GM12878 (cell line): ENCODE measurements at regions not wholly inside any gene's neighbourhood (a gene's known extent, or its start where the extent isn't known, plus 50 kb on each side); places are given as distances from the start of the nearest gene placed in this dataset.

ENCODE experiments used
- JUNB ChIP-seq: IDR thresholded peaks from 2 replicates; pipeline ENCODE4 v1.6.1; 2016; ENCODE audit warnings: antibody characterized with exemption, mild to moderate bottlenecking
- SIN3A ChIP-seq: IDR thresholded peaks from 2 replicates; pipeline ENCODE4 v1.6.1; 2012; ENCODE audit warnings: low read depth, low read length, improper control_type of control experiment
- TF ChIP-seq, protein P1 (sequence below), 3 experiments: IDR thresholded peaks in 2 of 3; conservative IDR thresholded peaks in 1 of 3; 2 replicates each; pipeline ENCODE4 v1.5.1; 2011; ENCODE audit warnings: low read depth in 3 of 3, low read length in 3 of 3, mild to moderate bottlenecking in 3 of 3, control low read depth in 2 of 3, moderate library complexity in 2 of 3, inconsistent platforms in 1 of 3, mixed read lengths in 1 of 3; ENCODE audit not compliant: control insufficient read depth in 2 of 3, insufficient read depth in 1 of 3; ENCODE audit errors: extremely low read depth in 1 of 3

DNA sequence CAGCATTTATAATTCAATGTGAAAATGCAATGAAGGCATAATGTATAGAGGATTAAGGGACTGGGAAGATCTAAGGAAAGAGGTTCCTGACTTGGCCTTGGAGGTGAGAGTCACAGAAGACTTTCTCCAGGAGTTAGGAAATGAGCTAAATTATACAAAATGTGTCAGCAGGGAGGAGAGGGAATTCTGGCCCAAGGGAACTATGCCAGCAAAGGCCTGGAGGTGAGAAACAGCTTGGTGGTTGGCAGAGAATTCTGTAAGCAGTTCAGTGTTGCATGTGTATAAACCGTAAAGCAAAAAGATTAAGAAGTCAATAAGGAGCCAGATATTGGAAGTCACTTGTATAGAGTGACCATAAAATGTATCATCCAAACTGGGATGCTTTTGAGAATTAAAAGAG is 142.2 kb upstream of the SESN3 start:
- TF ChIP-seq, protein P1, sequence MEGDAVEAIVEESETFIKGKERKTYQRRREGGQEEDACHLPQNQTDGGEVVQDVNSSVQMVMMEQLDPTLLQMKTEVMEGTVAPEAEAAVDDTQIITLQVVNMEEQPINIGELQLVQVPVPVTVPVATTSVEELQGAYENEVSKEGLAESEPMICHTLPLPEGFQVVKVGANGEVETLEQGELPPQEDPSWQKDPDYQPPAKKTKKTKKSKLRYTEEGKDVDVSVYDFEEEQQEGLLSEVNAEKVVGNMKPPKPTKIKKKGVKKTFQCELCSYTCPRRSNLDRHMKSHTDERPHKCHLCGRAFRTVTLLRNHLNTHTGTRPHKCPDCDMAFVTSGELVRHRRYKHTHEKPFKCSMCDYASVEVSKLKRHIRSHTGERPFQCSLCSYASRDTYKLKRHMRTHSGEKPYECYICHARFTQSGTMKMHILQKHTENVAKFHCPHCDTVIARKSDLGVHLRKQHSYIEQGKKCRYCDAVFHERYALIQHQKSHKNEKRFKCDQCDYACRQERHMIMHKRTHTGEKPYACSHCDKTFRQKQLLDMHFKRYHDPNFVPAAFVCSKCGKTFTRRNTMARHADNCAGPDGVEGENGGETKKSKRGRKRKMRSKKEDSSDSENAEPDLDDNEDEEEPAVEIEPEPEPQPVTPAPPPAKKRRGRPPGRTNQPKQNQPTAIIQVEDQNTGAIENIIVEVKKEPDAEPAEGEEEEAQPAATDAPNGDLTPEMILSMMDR (IDR thresholded peaks at IDR 0.05 in 2 of 3, conservative IDR thresholded peaks at IDR 0.05 in 1 of 3; ENCODE audit: control insufficient read depth in 2 of 3, extremely low read depth in 1 of 3, insufficient read depth in 1 of 3, low read depth in 3 of 3, low read length in 3 of 3) = no peak
- no peak for TF ChIP-seq JUNB
- TF ChIP-seq SIN3A = no peak
